ENCODE measurements at regions not wholly inside any gene's neighbourhood (a gene's known extent, or its start where the extent isn't known, plus 50 kb on each side); places are given as distances from the start of the nearest gene placed in this dataset.

- TF ChIP-seq CTCF (IDR thresholded peaks at IDR 0.05; ENCODE audit: borderline replicate concordance, extremely low read depth, low read length, poor library complexity, severe bottlenecking) (no peak), EZH2 (IDR thresholded peaks at IDR 0.05; ENCODE audit: borderline replicate concordance, low read depth, low read length, severe bottlenecking) (no peak)
These were observed 299.5 kb downstream of the FOXL1 start for GRCh38 chr16:86877835-86878234.
